Keratinocyte (primary cell): ENCODE measurements at regions not wholly inside any gene's neighbourhood (a gene's known extent, or its start where the extent isn't known, plus 50 kb on each side); places are given as distances from the start of the nearest gene placed in this dataset.
A peak's percentile ranks its signal among the peaks of the same experiment; 100 is the strongest.

Source experiments
- DNase-seq: peaks from one replicate; pipeline ENCODE4 v3.0.0-alpha.2; 2011; ENCODE audit warnings: low read depth, missing footprints, low spot score
- FAIRE-seq: peaks from 2 replicates; lab custom pipeline; 2011; peaks lifted over from hg19 to GRCh38; lab: Jason Lieb, UNC
- H2AFZ ChIP-seq: 2 replicates; pipeline ENCODE4 v1.6.0; 2012; ENCODE audit warnings: low read length, control low read depth, inconsistent platforms; ENCODE audit not compliant: control insufficient read depth
- H3K27ac ChIP-seq: 2 replicates; pipeline ENCODE4 v1.5.1; 2011; ENCODE audit warnings: low read length; ENCODE audit not compliant: control insufficient read depth, insufficient read depth
- H3K27me3 ChIP-seq: 3 replicates; pipeline ENCODE4 v1.6.0; 2011; ENCODE audit warnings: low read length; ENCODE audit not compliant: control insufficient read depth, insufficient read depth; ENCODE audit errors: extremely low read depth
- H3K36me3 ChIP-seq, 2 experiments: 2 replicates in 1 of 2; 3 replicates in 1 of 2; pipeline ENCODE4 v1.5.1; 2011; ENCODE audit warnings: low read length in 2 of 2, mild to moderate bottlenecking in 1 of 2; ENCODE audit not compliant: control insufficient read depth in 2 of 2, insufficient read depth in 2 of 2; ENCODE audit errors: extremely low read depth in 1 of 2
- H3K4me1 ChIP-seq: 3 replicates; pipeline ENCODE4 v1.5.1; 2011; ENCODE audit warnings: low read length; ENCODE audit not compliant: control insufficient read depth, insufficient read depth; ENCODE audit errors: extremely low read depth
- H3K4me2 ChIP-seq: 3 replicates; pipeline ENCODE4 v1.6.0; 2011; ENCODE audit warnings: low read depth, low read length; ENCODE audit not compliant: control insufficient read depth, insufficient read depth; ENCODE audit errors: extremely low read depth
- H3K4me3 ChIP-seq, 3 experiments: fragments of 200-600 bp in 1 of 3; sonication (generic) in 1 of 3; 2 replicates in 2 of 3; 3 replicates in 1 of 3; pipeline ENCODE4 v1.5.1; 2011 to 2016; ENCODE audit warnings: low read length in 3 of 3, mild to moderate bottlenecking in 3 of 3, control low read depth in 2 of 3, inconsistent platforms in 1 of 3, low read depth in 1 of 3, mixed read lengths in 1 of 3, mixed run types in 1 of 3, moderate library complexity in 1 of 3; ENCODE audit not compliant: control insufficient read depth in 2 of 3, insufficient read depth in 2 of 3; ENCODE audit errors: extremely low read depth in 1 of 3
- H3K79me2 ChIP-seq: 2 replicates; pipeline ENCODE4 v1.6.0; 2012; ENCODE audit warnings: low read length; ENCODE audit not compliant: control insufficient read depth, insufficient read depth
- H3K9ac ChIP-seq: 3 replicates; pipeline ENCODE4 v1.6.0; 2011; ENCODE audit warnings: low read length; ENCODE audit not compliant: control insufficient read depth, insufficient read depth; ENCODE audit errors: extremely low read depth
- H3K9me1 ChIP-seq: 3 replicates; pipeline ENCODE4 v1.6.0; 2011; ENCODE audit warnings: low read length; ENCODE audit not compliant: control insufficient read depth, insufficient read depth; ENCODE audit errors: extremely low read depth
- H3K9me3 ChIP-seq: 2 replicates; pipeline ENCODE4 v1.5.1; 2012; ENCODE audit warnings: low read depth, low read length; ENCODE audit not compliant: control insufficient read depth
- H4K20me1 ChIP-seq: 3 replicates; pipeline ENCODE4 v1.6.0; 2011; ENCODE audit warnings: low read length; ENCODE audit not compliant: control insufficient read depth, insufficient read depth; ENCODE audit errors: extremely low read depth
- CTCF ChIP-seq, 3 experiments: IDR thresholded peaks in 1 of 3; conservative IDR thresholded peaks in 1 of 3; optimal IDR thresholded peaks in 1 of 3; 2 replicates in 2 of 3; 3 replicates in 1 of 3; pipeline versions ENCODE3 to v1.5.1; 2011; ENCODE audit warnings: low read length in 3 of 3, mild to moderate bottlenecking in 3 of 3, moderate library complexity in 2 of 3, control low read depth in 1 of 3, inconsistent platforms in 1 of 3; ENCODE audit not compliant: insufficient read depth in 2 of 3; ENCODE audit errors: extremely low read depth in 1 of 3
- EZH2 ChIP-seq: IDR thresholded peaks from one replicate; pipeline ENCODE4 v1.6.1; 2012; ENCODE audit warnings: inconsistent platforms, mild to moderate bottlenecking, low read length, moderate library complexity
- dilution Hi-C: fragments of 300-500 bp; cut with MboI; formaldehyde crosslinking; loops from one replicate; pipeline ENCODE4 v1.7.0; 2020; ENCODE audit warnings: low sequenced_read_pairs; ENCODE audit not compliant: extremely low pct_ligation_motif_present

DNA sequence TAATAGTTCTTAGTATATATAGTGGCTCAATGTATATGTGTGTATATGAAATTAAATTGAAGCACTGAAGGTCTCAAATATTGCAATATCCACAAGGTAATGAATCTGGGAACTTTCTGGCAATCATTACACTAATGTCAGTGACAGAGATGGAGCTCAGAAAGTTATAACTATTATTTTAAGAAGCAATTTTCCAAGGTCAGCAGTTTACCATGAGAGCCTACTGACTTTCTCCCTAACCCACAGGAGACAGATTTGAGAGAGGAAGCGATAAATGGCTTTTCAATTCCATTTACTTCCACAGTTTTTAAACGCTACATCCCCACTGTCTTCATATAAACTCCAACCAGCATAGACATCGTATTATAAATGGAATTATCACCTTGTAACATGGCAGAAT is 92.9 kb downstream of the PCTP start:
- Histone ChIP-seq H3K27ac (no peak overlapping the region), H3K4me3 (no peak overlapping the region), H2AFZ (no peak overlapping the region), H3K4me2 (no peak overlapping the region), H3K79me2 (no peaks in the 10 kb centered on the region), H3K27me3 (no peaks in the 10 kb centered on the region), H3K9me1 (no peaks in the 10 kb centered on the region), H3K36me3 (no peaks in the 10 kb centered on the region), H4K20me1 (no peaks in the 10 kb centered on the region), H3K9ac (no peak overlapping the region), H3K9me3 (no peaks in the 10 kb centered on the region), H3K4me1 (no peaks in the 10 kb centered on the region)
- no peak for TF ChIP-seq CTCF (optimal IDR thresholded peaks at IDR 0.05 in 1 of 3, IDR thresholded peaks at IDR 0.05 in 1 of 3, conservative IDR thresholded peaks at IDR 0.05 in 1 of 3; ENCODE audit: extremely low read depth in 1 of 3, insufficient read depth in 2 of 3, low read length in 3 of 3)
- TF ChIP-seq EZH2, result no peak
- DNase-seq (no peak), FAIRE-seq (no peak)
- dilution Hi-C loops, result no loop called here

DNA sequence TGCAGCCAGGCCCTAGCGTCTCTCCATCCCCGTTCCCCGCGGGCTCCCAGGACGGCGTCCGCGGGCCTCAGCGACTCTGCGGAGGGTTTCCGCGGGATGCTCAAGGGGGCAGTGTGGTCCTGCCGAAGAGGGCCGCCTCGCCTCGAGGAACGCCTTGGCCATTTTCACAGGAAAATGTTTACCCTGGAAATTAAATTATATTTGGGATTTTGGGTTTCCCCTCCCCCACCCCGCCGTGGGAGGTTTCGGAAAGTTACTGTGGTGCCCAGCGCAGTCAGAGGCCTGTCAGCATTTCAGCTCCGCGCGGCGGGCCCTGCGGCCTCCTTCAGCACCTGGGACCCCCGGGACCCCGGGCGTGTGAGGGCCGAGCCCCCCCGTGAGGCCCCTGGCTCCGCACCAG is 94.5 kb downstream of the PCTP start:
- no peak for DNase-seq
- H3K9ac ChIP-seq, result no peak overlapping the region

More for the DNA sequence above, 94.5 kb downstream of the PCTP start:
- no peaks in the 10 kb centered on the region for H3K27me3 ChIP-seq
- peak overlapping the region; percentile 3 for H3K4me2 ChIP-seq
- H3K4me1 ChIP-seq, result no peaks in the 10 kb centered on the region
- no peaks in the 10 kb centered on the region for H3K9me3 ChIP-seq
- FAIRE-seq, result no peak
- no peaks in the 10 kb centered on the region for H3K36me3 ChIP-seq
- H3K79me2 ChIP-seq, result no peaks in the 10 kb centered on the region
- no peak for TF ChIP-seq EZH2
- TF ChIP-seq CTCF (optimal IDR thresholded peaks at IDR 0.05 in 1 of 3, IDR thresholded peaks at IDR 0.05 in 1 of 3, conservative IDR thresholded peaks at IDR 0.05 in 1 of 3; ENCODE audit: extremely low read depth in 1 of 3, insufficient read depth in 2 of 3, low read length in 3 of 3), result peak; percentile 27 to 69 (median 48)
- H3K4me3 ChIP-seq, result no peak overlapping the region
- H4K20me1 ChIP-seq, result no peaks in the 10 kb centered on the region
- H2AFZ ChIP-seq, result no peak overlapping the region
- dilution Hi-C loops, result no loop called here
- H3K9me1 ChIP-seq, result no peaks in the 10 kb centered on the region
- no peak overlapping the region for H3K27ac ChIP-seq
